ENCODE measurements at regions not wholly inside any gene's neighbourhood (a gene's known extent, or its start where the extent isn't known, plus 50 kb on each side); places are given as distances from the start of the nearest gene placed in this dataset.

DNA sequence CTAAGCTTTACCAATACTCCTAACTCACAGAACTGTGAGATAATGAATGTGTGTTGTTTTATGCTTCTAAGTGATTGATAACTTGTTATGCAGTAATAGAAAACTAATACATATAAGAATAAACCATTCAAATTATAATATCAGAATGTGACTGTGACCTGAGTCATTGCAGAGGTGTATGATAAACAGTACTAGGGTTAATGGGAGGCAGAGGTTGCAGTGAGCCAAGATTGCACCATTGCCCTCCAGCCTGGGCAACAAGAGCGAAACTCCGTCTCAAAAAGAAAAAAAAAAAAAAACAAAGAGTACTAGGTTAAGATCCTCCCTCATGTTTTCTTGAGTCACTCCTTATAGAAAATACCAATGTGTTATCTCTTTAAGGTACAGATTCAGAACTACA, 950.3 kb downstream of the SORCS1 start:
- no peaks in the 10 kb centered on the region for H3K36me3 ChIP-seq
- intact Hi-C loops (cut with DNase I; ENCODE audit: low total_unique reads) = no loop called here
- H3K27ac ChIP-seq = no peak overlapping the region
- H3K9me3 ChIP-seq = no peaks in the 10 kb centered on the region
- 83 to 96% (median 90%) methylated on average over 2 of the region's 2 CpGs for WGBS, 5 donors
- H3K4me3 ChIP-seq = no peak overlapping the region
- TF ChIP-seq POLR2AphosphoS5 (IDR thresholded peaks at IDR 0.05) (no peak), CTCF (IDR thresholded peaks at IDR 0.05 in 8 of 11, conservative IDR thresholded peaks at IDR 0.05 in 3 of 11) (no peak), POLR2A (IDR thresholded peaks at IDR 0.05) (no peak)
- no peak for DNase-seq
- no peaks in the 10 kb centered on the region for H3K27me3 ChIP-seq (replicated peaks in 1 of 7)
- H3K4me1 ChIP-seq = no peaks in the 10 kb centered on the region

GRCh38 chr10:106213493-106213892, 951.0 kb downstream of the SORCS1 start:
- 64 to 90% (median 81%) methylated on average over 1 of the region's 1 CpG for WGBS, 5 donors
- no peak overlapping the region for H3K4me3 ChIP-seq
- TF ChIP-seq POLR2AphosphoS5 (IDR thresholded peaks at IDR 0.05) (no peak), POLR2A (IDR thresholded peaks at IDR 0.05) (no peak), CTCF (IDR thresholded peaks at IDR 0.05 in 8 of 11, conservative IDR thresholded peaks at IDR 0.05 in 3 of 11) (no peak)
- H3K4me1 ChIP-seq = no peaks in the 10 kb centered on the region
- no peak for DNase-seq
- no peak overlapping the region for H3K27ac ChIP-seq
- no peaks in the 10 kb centered on the region for H3K9me3 ChIP-seq
- H3K36me3 ChIP-seq = no peaks in the 10 kb centered on the region
- no peaks in the 10 kb centered on the region for H3K27me3 ChIP-seq (replicated peaks in 1 of 7)
- intact Hi-C loops (cut with DNase I; ENCODE audit: low total_unique reads) = no loop called here

DNA sequence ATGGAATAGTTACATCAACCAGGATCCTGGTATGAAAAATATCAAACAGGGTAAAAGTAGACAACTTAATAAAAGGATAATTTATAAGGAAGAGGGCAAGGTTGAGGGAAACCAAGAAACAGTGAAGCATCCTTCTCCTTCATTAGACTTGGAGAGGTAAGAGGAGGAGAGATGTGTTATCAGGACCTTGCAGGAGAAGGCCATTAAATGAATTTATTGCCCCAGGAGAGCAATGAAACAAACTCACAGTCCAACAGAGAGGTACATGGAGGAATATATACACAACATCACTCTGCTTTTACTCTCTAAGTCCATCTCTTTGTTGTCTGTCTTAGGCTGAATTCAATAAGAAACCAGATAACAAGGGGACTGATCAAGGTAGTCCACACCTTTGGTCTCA, 966.2 kb downstream of the SORCS1 start:
- Histone ChIP-seq H3K4me1 (no peaks in the 10 kb centered on the region), H3K4me3 (no peak overlapping the region), H3K36me3 (no peaks in the 10 kb centered on the region), H3K27me3 (replicated peaks in 1 of 7) (no peaks in the 10 kb centered on the region), H3K27ac (no peak overlapping the region), H3K9me3 (no peaks in the 10 kb centered on the region)
- TF ChIP-seq CTCF (IDR thresholded peaks at IDR 0.05 in 8 of 11, conservative IDR thresholded peaks at IDR 0.05 in 3 of 11) (no peak), POLR2A (IDR thresholded peaks at IDR 0.05) (no peak), POLR2AphosphoS5 (IDR thresholded peaks at IDR 0.05) (no peak)
- no peak for DNase-seq
- intact Hi-C loops (cut with DNase I; ENCODE audit: low total_unique reads) = no loop called here

DNA sequence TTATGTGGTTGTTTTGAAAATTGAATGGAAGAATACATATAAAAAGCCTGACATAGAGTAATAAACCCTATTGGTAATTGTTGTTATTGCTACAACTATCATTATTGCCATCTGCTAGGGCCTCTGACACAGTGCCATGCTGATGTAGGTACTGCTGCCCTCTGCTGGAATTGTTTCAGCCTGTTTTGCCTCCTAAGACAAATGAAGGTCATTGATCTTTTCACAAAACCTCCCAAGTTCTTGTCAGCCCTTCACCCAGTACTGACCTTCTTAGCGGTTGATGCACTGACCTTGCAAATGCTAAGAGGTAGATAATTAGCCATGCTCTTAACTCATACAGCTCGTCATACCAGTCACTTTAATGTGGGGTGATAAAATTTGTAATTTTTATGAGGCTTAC, 975.2 kb downstream of the SORCS1 start:
- Histone ChIP-seq H3K27ac (no peak overlapping the region), H3K4me1 (no peaks in the 10 kb centered on the region), H3K36me3 (no peaks in the 10 kb centered on the region), H3K9me3 (no peaks in the 10 kb centered on the region), H3K27me3 (replicated peaks in 1 of 7) (no peaks in the 10 kb centered on the region), H3K4me3 (no peak overlapping the region)
- intact Hi-C loops (cut with DNase I; ENCODE audit: low total_unique reads) = no loop called here
- TF ChIP-seq CTCF (IDR thresholded peaks at IDR 0.05 in 8 of 11, conservative IDR thresholded peaks at IDR 0.05 in 3 of 11) (no peak), POLR2A (IDR thresholded peaks at IDR 0.05) (no peak), POLR2AphosphoS5 (IDR thresholded peaks at IDR 0.05) (no peak)
- WGBS, 5 donors = 41 to 64% (median 47%) methylated on average over 2 of the region's 2 CpGs
- no peak for DNase-seq

Measured in spleen (tissue), 11 donors.